ENCODE measurements at regions not wholly inside any gene's neighbourhood (a gene's known extent, or its start where the extent isn't known, plus 50 kb on each side); places are given as distances from the start of the nearest gene placed in this dataset.

GRCh38 chr1:80462006-80462405 lies 1338.7 kb upstream of the ADGRL2 start:
- TF ChIP-seq CTCF (IDR thresholded peaks at IDR 0.05) (no peak), POLR2A (IDR thresholded peaks at IDR 0.05) (no peak)
